ENCODE measurements at regions not wholly inside any gene's neighbourhood (a gene's known extent, or its start where the extent isn't known, plus 50 kb on each side); places are given as distances from the start of the nearest gene placed in this dataset.

DNA sequence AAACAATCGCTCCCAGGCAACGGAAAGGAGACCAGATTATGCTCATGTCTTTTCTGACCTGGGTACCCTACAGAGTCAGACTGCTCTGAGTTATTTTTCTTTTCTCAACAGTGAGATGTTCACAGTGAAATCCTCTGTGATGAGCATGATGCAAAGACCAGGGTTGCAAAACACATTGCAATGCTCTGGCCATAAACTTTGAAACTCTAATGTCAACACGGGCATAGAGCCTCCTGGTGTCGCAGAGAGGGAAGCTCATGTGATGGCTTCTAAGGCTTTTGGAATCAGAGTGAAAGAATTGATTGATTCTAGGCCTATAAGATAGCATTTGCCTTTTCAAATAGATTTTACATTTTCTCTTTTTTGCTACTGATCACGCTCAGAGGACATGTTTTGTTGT lies 193.4 kb downstream of the RASSF9 start (continued):
- TF ChIP-seq, protein P1, sequence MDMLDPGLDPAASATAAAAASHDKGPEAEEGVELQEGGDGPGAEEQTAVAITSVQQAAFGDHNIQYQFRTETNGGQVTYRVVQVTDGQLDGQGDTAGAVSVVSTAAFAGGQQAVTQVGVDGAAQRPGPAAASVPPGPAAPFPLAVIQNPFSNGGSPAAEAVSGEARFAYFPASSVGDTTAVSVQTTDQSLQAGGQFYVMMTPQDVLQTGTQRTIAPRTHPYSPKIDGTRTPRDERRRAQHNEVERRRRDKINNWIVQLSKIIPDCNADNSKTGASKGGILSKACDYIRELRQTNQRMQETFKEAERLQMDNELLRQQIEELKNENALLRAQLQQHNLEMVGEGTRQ (IDR thresholded peaks at IDR 0.05; ENCODE audit: low read depth, low read length) = no peak
- TF ChIP-seq, protein P1 (CRISPR knock-in tag; IDR thresholded peaks at IDR 0.05; ENCODE audit: borderline replicate concordance) = no peak
- TF ChIP-seq ZNF549 (CRISPR knock-in tag; IDR thresholded peaks at IDR 0.05) (no peak), TARDBP (CRISPR knock-in tag; IDR thresholded peaks at IDR 0.05) (no peak), HOXA7 (CRISPR knock-in tag; IDR thresholded peaks at IDR 0.05) (no peak), CAMTA2 (CRISPR knock-in tag; IDR thresholded peaks at IDR 0.05; ENCODE audit: borderline replicate concordance) (no peak), RFXANK (CRISPR knock-in tag; IDR thresholded peaks at IDR 0.05) (no peak), ZMYM4 (CRISPR knock-in tag; IDR thresholded peaks at IDR 0.05) (0 out of 2 replicates have a peak, but pooled peaks have one; percentile 41), PRPF4 (IDR thresholded peaks at IDR 0.05; ENCODE audit: low read depth, low read length, poor library complexity, severe bottlenecking) (no peak), ZNF343 (CRISPR knock-in tag; IDR thresholded peaks at IDR 0.05) (no peak), HOXA5 (CRISPR knock-in tag; IDR thresholded peaks at IDR 0.05) (no peak), ZMYM2 (CRISPR knock-in tag; IDR thresholded peaks at IDR 0.05) (no peak), POGZ (CRISPR knock-in tag; IDR thresholded peaks at IDR 0.05) (0 out of 2 replicates have a peak, but pooled peaks have one; percentile 31), SP140L (CRISPR knock-in tag; IDR thresholded peaks at IDR 0.05; ENCODE audit: borderline replicate concordance) (0 out of 2 replicates have a peak, but pooled peaks have one; percentile 43), FOXJ3 (CRISPR knock-in tag; IDR thresholded peaks at IDR 0.05; ENCODE audit: borderline replicate concordance) (peak; percentile 45; the same call in 1 of the 2 replicates)
- TF ChIP-seq, protein P2, sequence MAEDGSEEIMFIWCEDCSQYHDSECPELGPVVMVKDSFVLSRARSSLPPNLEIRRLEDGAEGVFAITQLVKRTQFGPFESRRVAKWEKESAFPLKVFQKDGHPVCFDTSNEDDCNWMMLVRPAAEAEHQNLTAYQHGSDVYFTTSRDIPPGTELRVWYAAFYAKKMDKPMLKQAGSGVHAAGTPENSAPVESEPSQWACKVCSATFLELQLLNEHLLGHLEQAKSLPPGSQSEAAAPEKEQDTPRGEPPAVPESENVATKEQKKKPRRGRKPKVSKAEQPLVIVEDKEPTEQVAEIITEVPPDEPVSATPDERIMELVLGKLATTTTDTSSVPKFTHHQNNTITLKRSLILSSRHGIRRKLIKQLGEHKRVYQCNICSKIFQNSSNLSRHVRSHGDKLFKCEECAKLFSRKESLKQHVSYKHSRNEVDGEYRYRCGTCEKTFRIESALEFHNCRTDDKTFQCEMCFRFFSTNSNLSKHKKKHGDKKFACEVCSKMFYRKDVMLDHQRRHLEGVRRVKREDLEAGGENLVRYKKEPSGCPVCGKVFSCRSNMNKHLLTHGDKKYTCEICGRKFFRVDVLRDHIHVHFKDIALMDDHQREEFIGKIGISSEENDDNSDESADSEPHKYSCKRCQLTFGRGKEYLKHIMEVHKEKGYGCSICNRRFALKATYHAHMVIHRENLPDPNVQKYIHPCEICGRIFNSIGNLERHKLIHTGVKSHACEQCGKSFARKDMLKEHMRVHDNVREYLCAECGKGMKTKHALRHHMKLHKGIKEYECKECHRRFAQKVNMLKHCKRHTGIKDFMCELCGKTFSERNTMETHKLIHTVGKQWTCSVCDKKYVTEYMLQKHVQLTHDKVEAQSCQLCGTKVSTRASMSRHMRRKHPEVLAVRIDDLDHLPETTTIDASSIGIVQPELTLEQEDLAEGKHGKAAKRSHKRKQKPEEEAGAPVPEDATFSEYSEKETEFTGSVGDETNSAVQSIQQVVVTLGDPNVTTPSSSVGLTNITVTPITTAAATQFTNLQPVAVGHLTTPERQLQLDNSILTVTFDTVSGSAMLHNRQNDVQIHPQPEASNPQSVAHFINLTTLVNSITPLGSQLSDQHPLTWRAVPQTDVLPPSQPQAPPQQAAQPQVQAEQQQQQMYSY (CRISPR knock-in tag; IDR thresholded peaks at IDR 0.05) = no peak
- TF ChIP-seq, protein P3, sequence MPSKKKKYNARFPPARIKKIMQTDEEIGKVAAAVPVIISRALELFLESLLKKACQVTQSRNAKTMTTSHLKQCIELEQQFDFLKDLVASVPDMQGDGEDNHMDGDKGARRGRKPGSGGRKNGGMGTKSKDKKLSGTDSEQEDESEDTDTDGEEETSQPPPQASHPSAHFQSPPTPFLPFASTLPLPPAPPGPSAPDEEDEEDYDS (CRISPR knock-in tag; IDR thresholded peaks at IDR 0.05) = 0 out of 2 replicates have a peak, but pooled peaks have one; percentile 24
- TF ChIP-seq, protein P4, sequence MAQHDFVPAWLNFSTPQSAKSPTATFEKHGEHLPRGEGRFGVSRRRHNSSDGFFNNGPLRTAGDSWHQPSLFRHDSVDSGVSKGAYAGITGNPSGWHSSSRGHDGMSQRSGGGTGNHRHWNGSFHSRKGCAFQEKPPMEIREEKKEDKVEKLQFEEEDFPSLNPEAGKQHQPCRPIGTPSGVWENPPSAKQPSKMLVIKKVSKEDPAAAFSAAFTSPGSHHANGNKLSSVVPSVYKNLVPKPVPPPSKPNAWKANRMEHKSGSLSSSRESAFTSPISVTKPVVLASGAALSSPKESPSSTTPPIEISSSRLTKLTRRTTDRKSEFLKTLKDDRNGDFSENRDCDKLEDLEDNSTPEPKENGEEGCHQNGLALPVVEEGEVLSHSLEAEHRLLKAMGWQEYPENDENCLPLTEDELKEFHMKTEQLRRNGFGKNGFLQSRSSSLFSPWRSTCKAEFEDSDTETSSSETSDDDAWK (CRISPR knock-in tag; IDR thresholded peaks at IDR 0.05) = no peak
- TF ChIP-seq, protein P5, sequence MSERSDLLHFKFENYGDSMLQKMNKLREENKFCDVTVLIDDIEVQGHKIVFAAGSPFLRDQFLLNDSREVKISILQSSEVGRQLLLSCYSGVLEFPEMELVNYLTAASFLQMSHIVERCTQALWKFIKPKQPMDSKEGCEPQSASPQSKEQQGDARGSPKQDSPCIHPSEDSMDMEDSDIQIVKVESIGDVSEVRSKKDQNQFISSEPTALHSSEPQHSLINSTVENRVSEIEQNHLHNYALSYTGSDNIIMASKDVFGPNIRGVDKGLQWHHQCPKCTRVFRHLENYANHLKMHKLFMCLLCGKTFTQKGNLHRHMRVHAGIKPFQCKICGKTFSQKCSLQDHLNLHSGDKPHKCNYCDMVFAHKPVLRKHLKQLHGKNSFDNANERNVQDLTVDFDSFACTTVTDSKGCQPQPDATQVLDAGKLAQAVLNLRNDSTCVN (CRISPR knock-in tag; IDR thresholded peaks at IDR 0.05; ENCODE audit: borderline replicate concordance) = no peak

All from HepG2 (cell line).